A549 (cell line): ENCODE measurements at regions not wholly inside any gene's neighbourhood (a gene's known extent, or its start where the extent isn't known, plus 50 kb on each side); places are given as distances from the start of the nearest gene placed in this dataset.

ENCODE experiments used
- ATAC-seq, 2 experiments: fragments of 200-7000 bp in 1 of 2; fragments of >200 bp in 1 of 2; cut with Nextera tagmentation in 1 of 2; cut with Tn5 transposase in 1 of 2; 3 replicates each; pipeline versions ENCODE4 v1.8.0 to v1.9.1; 2018 to 2020; ENCODE audit warnings: mild to moderate bottlenecking in 1 of 2, moderate library complexity in 1 of 2
- CTCF ChIA-PET: fragments of 300-600 bp; sonication (Branson Sonifier 250); formaldehyde crosslinking; extraction: SDS; loops from one replicate; lab custom pipeline; 2021; ENCODE audit warnings: antibody characterized with exemption, inconsistent platforms; lab: Yijun Ruan, JAX
- POLR2A ChIA-PET: fragments of 350-600 bp; formaldehyde crosslinking; extraction: SDS; loops from one replicate; lab custom pipeline; 2021; ENCODE audit warnings: antibody characterized with exemption, inconsistent platforms; lab: Yijun Ruan, JAX
- DNase-seq, 2 experiments: peaks; one replicate each; pipeline versions ENCODE4 v3.0.0 to v3.0.0-alpha.2; 2011 to 2016; ENCODE audit warnings: low read depth in 1 of 2, low spot score in 1 of 2
- FAIRE-seq: peaks from 2 replicates; lab custom pipeline; 2011; peaks lifted over from hg19 to GRCh38; lab: Jason Lieb, UNC
- H3K27ac ChIP-seq, 2 experiments: fragments of >200 bp; sonication (Bioruptor Twin); formaldehyde crosslinking; 3 replicates each; pipeline ENCODE4 v1.5.1; 2016 to 2017
- H3K4me1 ChIP-seq: fragments of >200 bp; sonication (Bioruptor Twin); formaldehyde crosslinking; 3 replicates; pipeline ENCODE4 v1.6.1; 2016
- H3K4me2 ChIP-seq: fragments of >200 bp; sonication (Bioruptor Twin); formaldehyde crosslinking; 3 replicates; pipeline ENCODE4 v1.6.1; 2016
- H3K4me3 ChIP-seq: fragments of >200 bp; sonication (Bioruptor Twin); formaldehyde crosslinking; 3 replicates; pipeline ENCODE4 v1.5.1; 2016
- H3K9me3 ChIP-seq: fragments of >200 bp; sonication (Bioruptor Twin); formaldehyde crosslinking; 3 replicates; pipeline ENCODE4 v1.6.1; 2016
- BHLHE40 ChIP-seq: IDR thresholded peaks from 2 replicates; pipeline ENCODE4 v1.6.1; 2012; ENCODE audit warnings: low read depth, low read length, inconsistent platforms
- CEBPB ChIP-seq, 2 experiments: fragments of >200 bp in 1 of 2; sonication (Bioruptor Twin) in 1 of 2; formaldehyde crosslinking in 1 of 2; IDR thresholded peaks; 2 replicates each; pipeline ENCODE4 v1.6.1; 2012 to 2016
- CHD4 ChIP-seq: fragments of 200-600 bp; sonication (generic); IDR thresholded peaks from 2 replicates; pipeline ENCODE4 v1.6.1; 2016; ENCODE audit warnings: antibody characterized with exemption, mild to moderate bottlenecking, borderline replicate concordance
- EHF ChIP-seq: fragments of 250-450 bp; sonication (Bioruptor Pico); IDR thresholded peaks from 2 replicates; pipeline ENCODE4 v1.5.0; 2020; ENCODE audit warnings: mild to moderate bottlenecking
- FOSB ChIP-seq: fragments of 250-450 bp; sonication (Bioruptor Pico); IDR thresholded peaks from 2 replicates; pipeline ENCODE4 v1.5.0; 2020; ENCODE audit warnings: mild to moderate bottlenecking, moderate library complexity
- FOXS1 ChIP-seq: fragments of 250-450 bp; sonication (Bioruptor Pico); IDR thresholded peaks from 2 replicates; pipeline ENCODE4 v1.5.0; 2020; ENCODE audit warnings: mild to moderate bottlenecking, moderate library complexity
- GATA3 ChIP-seq: IDR thresholded peaks from 2 replicates; pipeline ENCODE4 v1.6.1; 2012; ENCODE audit warnings: borderline replicate concordance
- HEYL ChIP-seq: fragments of 250-450 bp; sonication (Bioruptor Pico); IDR thresholded peaks from 2 replicates; pipeline ENCODE4 v1.8.0; 2021; ENCODE audit warnings: mild to moderate bottlenecking, moderate library complexity
- KDM5A ChIP-seq: fragments of 200-600 bp; sonication (generic); IDR thresholded peaks from 2 replicates; pipeline ENCODE4 v1.6.1; 2016; ENCODE audit warnings: antibody characterized with exemption, mild to moderate bottlenecking
- MAFK ChIP-seq: fragments of 450-650 bp; IDR thresholded peaks from 2 replicates; pipeline ENCODE4 v1.6.1; 2014; ENCODE audit not compliant: partially characterized antibody
- MAZ ChIP-seq: fragments of 150-350 bp; IDR thresholded peaks from 2 replicates; pipeline ENCODE4 v1.6.1; 2014; ENCODE audit warnings: antibody characterized with exemption, low read depth, low read length, borderline replicate concordance
- NPAS2 ChIP-seq: fragments of 250-450 bp; sonication (Bioruptor Pico); IDR thresholded peaks from 2 replicates; pipeline ENCODE4 v1.8.0; 2022; ENCODE audit warnings: mild to moderate bottlenecking, moderate library complexity, borderline replicate concordance
- PHF8 ChIP-seq: fragments of 200-600 bp; sonication (generic); IDR thresholded peaks from 2 replicates; pipeline ENCODE4 v1.6.1; 2016; ENCODE audit warnings: low read depth, mild to moderate bottlenecking, antibody characterized with exemption, moderate library complexity, borderline replicate concordance
- POLR2A ChIP-seq: IDR thresholded peaks from 2 replicates; pipeline ENCODE4 v1.6.1; 2012; ENCODE audit warnings: mild to moderate bottlenecking, low read length
- RARB ChIP-seq: fragments of 250-450 bp; sonication (Bioruptor Pico); IDR thresholded peaks from 2 replicates; pipeline ENCODE4 v1.8.0; 2021; ENCODE audit warnings: mild to moderate bottlenecking, moderate library complexity
- RCOR1 ChIP-seq: fragments of 150-350 bp; IDR thresholded peaks from 2 replicates; pipeline ENCODE4 v1.6.1; 2014; ENCODE audit warnings: antibody characterized with exemption, low read length, low read depth
- RNF2 ChIP-seq: fragments of 200-600 bp; sonication (generic); IDR thresholded peaks from 2 replicates; pipeline ENCODE4 v1.6.1; 2016; ENCODE audit warnings: low read depth, mild to moderate bottlenecking, antibody characterized with exemption, moderate library complexity, borderline replicate concordance
- SREBF2 ChIP-seq: fragments of 450-650 bp; IDR thresholded peaks from 2 replicates; pipeline ENCODE4 v1.6.1; 2014; ENCODE audit warnings: mild to moderate bottlenecking, moderate library complexity
- TFCP2L1 ChIP-seq: fragments of 250-450 bp; sonication (Bioruptor Pico); IDR thresholded peaks from 2 replicates; pipeline ENCODE4 v1.5.0; 2021; ENCODE audit warnings: mild to moderate bottlenecking
- ZC3H11A ChIP-seq: fragments of 450-650 bp; IDR thresholded peaks from 2 replicates; pipeline ENCODE4 v1.6.1; 2014; ENCODE audit warnings: antibody characterized with exemption, mild to moderate bottlenecking
- WGBS: methylation state at CpG from one replicate; pipeline ENCODE4 v1.1.6; 2017; ENCODE audit errors: missing lambda C conversion rate; 5-methylcytosine and 5-hydroxymethylcytosine counted together
- TF ChIP-seq, protein P1 (sequence below): fragments of 250-450 bp; sonication (Bioruptor Pico); IDR thresholded peaks from 2 replicates; pipeline ENCODE4 v1.5.0; 2020; ENCODE audit warnings: low read depth, mild to moderate bottlenecking, moderate library complexity
- TF ChIP-seq, protein P2 (sequence below): fragments of >200 bp; sonication (Bioruptor Twin); formaldehyde crosslinking; IDR thresholded peaks from 3 replicates; pipeline ENCODE4 v1.6.1; 2016
- TF ChIP-seq, protein P3 (sequence below): fragments of 450-650 bp; IDR thresholded peaks from 2 replicates; pipeline ENCODE4 v1.6.1; 2014; ENCODE audit warnings: antibody characterized with exemption
- TF ChIP-seq, protein P4 (sequence below): fragments of >200 bp; sonication (Bioruptor Twin); formaldehyde crosslinking; IDR thresholded peaks from 3 replicates; pipeline ENCODE4 v1.5.1; 2016
- TF ChIP-seq, protein P5 (sequence below): IDR thresholded peaks from 2 replicates; pipeline ENCODE4 v1.6.1; 2012

- no peaks in the 10 kb centered on the region for H3K9me3 ChIP-seq
- FAIRE-seq, result no peak
- no peak overlapping the region for H3K27ac ChIP-seq
- 15% methylated on average over 6 of the region's 6 CpGs for WGBS
- no peak overlapping the region for H3K4me2 ChIP-seq
- no peak overlapping the region for H3K4me3 ChIP-seq
- H3K4me1 ChIP-seq, result no peaks in the 10 kb centered on the region
- CTCF ChIA-PET, result no interaction called here
- POLR2A ChIA-PET, result no interaction called here
- DNase-seq, result no peak
- TF ChIP-seq, protein P1, sequence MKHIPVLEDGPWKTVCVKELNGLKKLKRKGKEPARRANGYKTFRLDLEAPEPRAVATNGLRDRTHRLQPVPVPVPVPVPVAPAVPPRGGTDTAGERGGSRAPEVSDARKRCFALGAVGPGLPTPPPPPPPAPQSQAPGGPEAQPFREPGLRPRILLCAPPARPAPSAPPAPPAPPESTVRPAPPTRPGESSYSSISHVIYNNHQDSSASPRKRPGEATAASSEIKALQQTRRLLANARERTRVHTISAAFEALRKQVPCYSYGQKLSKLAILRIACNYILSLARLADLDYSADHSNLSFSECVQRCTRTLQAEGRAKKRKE (CRISPR knock-in tag), result no peak
- TF ChIP-seq ZC3H11A (no peak), GATA3 (no peak), RNF2 (no peak), MAFK (no peak), RARB (CRISPR knock-in tag) (no peak), CEBPB (IDR thresholded peaks at IDR 0.05) (no peak), FOSB (CRISPR knock-in tag) (no peak), TFCP2L1 (CRISPR knock-in tag) (no peak), MAZ (no peak), SREBF2 (no peak)
- TF ChIP-seq, protein P2, sequence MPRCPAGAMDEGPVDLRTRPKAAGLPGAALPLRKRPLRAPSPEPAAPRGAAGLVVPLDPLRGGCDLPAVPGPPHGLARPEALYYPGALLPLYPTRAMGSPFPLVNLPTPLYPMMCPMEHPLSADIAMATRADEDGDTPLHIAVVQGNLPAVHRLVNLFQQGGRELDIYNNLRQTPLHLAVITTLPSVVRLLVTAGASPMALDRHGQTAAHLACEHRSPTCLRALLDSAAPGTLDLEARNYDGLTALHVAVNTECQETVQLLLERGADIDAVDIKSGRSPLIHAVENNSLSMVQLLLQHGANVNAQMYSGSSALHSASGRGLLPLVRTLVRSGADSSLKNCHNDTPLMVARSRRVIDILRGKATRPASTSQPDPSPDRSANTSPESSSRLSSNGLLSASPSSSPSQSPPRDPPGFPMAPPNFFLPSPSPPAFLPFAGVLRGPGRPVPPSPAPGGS, result no peak
- TF ChIP-seq, protein P3, sequence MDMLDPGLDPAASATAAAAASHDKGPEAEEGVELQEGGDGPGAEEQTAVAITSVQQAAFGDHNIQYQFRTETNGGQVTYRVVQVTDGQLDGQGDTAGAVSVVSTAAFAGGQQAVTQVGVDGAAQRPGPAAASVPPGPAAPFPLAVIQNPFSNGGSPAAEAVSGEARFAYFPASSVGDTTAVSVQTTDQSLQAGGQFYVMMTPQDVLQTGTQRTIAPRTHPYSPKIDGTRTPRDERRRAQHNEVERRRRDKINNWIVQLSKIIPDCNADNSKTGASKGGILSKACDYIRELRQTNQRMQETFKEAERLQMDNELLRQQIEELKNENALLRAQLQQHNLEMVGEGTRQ, result no peak
- no peak for ATAC-seq
Observed at GRCh38 chr13:106744516-106744915, 176.6 kb upstream of the ARGLU1 start.

DNA sequence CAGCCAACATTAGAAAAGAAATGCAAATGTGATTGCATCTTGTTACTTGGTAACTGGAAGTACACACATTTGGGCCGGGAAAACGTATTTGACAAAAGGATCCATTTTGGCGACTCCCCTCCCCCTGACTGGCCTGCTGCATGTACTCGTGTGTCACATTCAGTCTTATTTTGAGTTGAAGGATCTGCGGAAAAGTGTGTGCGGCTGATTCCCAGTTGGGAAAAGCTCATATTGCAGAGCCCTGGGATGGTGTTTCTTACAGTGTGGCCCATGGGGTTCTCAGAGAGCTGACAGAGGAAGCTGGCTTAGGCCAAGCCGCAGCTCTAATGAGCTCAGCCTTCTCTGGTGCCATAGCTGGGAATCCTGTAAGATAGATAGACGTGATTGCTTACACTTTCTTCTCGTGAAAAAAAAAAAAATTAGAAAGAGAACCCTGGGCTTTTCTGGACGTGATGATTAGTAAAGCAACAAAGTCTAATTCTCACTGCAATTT is 170.3 kb upstream of the ARGLU1 start:
- ChIA-PET POLR2A (no interaction called here), CTCF (no interaction called here)
- Histone ChIP-seq H3K9me3 (no peaks in the 10 kb centered on the region), H3K4me3 (no peak overlapping the region), H3K4me2 (no peak overlapping the region), H3K27ac (no peak overlapping the region), H3K4me1 (no peaks in the 10 kb centered on the region)
- ATAC-seq (no peak), FAIRE-seq (no peak), DNase-seq (no peak)
- TF ChIP-seq POLR2A (no peak), NPAS2 (CRISPR knock-in tag) (no peak), GATA3 (no peak), BHLHE40 (no peak), KDM5A (no peak), FOXS1 (CRISPR knock-in tag) (no peak)
- TF ChIP-seq, protein P4, sequence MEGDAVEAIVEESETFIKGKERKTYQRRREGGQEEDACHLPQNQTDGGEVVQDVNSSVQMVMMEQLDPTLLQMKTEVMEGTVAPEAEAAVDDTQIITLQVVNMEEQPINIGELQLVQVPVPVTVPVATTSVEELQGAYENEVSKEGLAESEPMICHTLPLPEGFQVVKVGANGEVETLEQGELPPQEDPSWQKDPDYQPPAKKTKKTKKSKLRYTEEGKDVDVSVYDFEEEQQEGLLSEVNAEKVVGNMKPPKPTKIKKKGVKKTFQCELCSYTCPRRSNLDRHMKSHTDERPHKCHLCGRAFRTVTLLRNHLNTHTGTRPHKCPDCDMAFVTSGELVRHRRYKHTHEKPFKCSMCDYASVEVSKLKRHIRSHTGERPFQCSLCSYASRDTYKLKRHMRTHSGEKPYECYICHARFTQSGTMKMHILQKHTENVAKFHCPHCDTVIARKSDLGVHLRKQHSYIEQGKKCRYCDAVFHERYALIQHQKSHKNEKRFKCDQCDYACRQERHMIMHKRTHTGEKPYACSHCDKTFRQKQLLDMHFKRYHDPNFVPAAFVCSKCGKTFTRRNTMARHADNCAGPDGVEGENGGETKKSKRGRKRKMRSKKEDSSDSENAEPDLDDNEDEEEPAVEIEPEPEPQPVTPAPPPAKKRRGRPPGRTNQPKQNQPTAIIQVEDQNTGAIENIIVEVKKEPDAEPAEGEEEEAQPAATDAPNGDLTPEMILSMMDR, result no peak
- WGBS, result 22% methylated on average over 10 of the region's 10 CpGs

DNA sequence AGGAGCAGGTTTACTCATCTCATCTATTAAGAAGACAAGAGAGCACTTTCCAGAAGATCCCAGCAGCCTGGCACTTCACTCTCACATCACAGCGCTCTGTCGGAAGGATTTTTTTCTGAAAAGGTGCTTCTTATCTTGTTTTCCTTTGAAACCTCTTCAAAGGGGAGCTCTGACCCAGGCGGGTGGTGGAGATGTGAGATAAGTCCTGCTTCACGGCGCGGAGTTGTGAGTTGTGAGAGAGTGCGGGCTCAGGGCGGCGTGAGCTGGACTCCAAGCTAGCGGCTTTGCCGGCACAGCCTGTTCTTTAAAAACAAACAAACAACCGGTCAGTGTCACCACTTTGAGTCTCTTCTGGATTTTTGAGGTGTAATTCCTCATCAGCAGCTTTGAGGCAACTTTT is 169.0 kb upstream of the ARGLU1 start:
- Histone ChIP-seq H3K9me3 (no peaks in the 10 kb centered on the region), H3K4me1 (no peaks in the 10 kb centered on the region)
- ATAC-seq (no peak), FAIRE-seq (no peak), DNase-seq (no peak)
- WGBS, result 75% methylated on average over 12 of the region's 12 CpGs
- no peak for TF ChIP-seq RCOR1
- TF ChIP-seq PHF8, result no peak
- TF ChIP-seq EHF (CRISPR knock-in tag), result no peak
- TF ChIP-seq SREBF2, result no peak
- TF ChIP-seq CHD4, result no peak
- no peak for TF ChIP-seq HEYL (CRISPR knock-in tag)
- TF ChIP-seq, protein P5, sequence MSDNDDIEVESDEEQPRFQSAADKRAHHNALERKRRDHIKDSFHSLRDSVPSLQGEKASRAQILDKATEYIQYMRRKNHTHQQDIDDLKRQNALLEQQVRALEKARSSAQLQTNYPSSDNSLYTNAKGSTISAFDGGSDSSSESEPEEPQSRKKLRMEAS, result no peak
- TF ChIP-seq, all 56 proteins: peak for 0
- H3K27ac ChIP-seq, result no peak overlapping the region
- POLR2A ChIA-PET, result no interaction called here
- no peak overlapping the region for H3K4me2 ChIP-seq
- CTCF ChIA-PET, result no interaction called here
- no peak overlapping the region for H3K4me3 ChIP-seq
